GM23338 (cell line): ENCODE measurements at regions not wholly inside any gene's neighbourhood (a gene's known extent, or its start where the extent isn't known, plus 50 kb on each side); places are given as distances from the start of the nearest gene placed in this dataset.

Source experiments
- ATAC-seq: fragments of 200-7000 bp; cut with Tn5 transposase; 3 replicates; pipeline ENCODE4 v1.9.1; 2020
- DNase-seq: peaks from one replicate; pipeline ENCODE4 v3.0.0-alpha.2; 2015; ENCODE audit warnings: low spot score
- H2AFZ ChIP-seq: fragments of 200-600 bp; sonication (generic); 2 replicates; pipeline ENCODE4 v1.8.0; 2016; ENCODE audit warnings: antibody characterized with exemption, mild to moderate bottlenecking, moderate library complexity
- H3F3A ChIP-seq: fragments of 200-600 bp; sonication (generic); replicated peaks from 2 replicates; pipeline ENCODE4 v1.8.0; 2017; ENCODE audit warnings: antibody characterized with exemption, mixed run types, low read depth
- H3K27ac ChIP-seq: fragments of 200-600 bp; sonication (generic); 2 replicates; pipeline ENCODE4 v1.6.1; 2016; ENCODE audit warnings: low read depth
- H3K27me3 ChIP-seq: fragments of 200-600 bp; sonication (generic); 2 replicates; pipeline ENCODE4 v1.8.0; 2016; ENCODE audit warnings: mild to moderate bottlenecking, mixed run types, moderate library complexity; ENCODE audit not compliant: insufficient read depth
- H3K36me3 ChIP-seq: fragments of 200-600 bp; sonication (generic); 2 replicates; pipeline ENCODE4 v1.8.0; 2016; ENCODE audit warnings: mild to moderate bottlenecking; ENCODE audit not compliant: insufficient read depth
- H3K4me1 ChIP-seq: fragments of 200-600 bp; sonication (generic); 2 replicates; pipeline ENCODE4 v1.8.0; 2016; ENCODE audit warnings: mild to moderate bottlenecking, moderate library complexity; ENCODE audit not compliant: insufficient read depth
- H3K4me2 ChIP-seq: fragments of 200-600 bp; sonication (generic); 2 replicates; pipeline ENCODE4 v1.7.1; 2017; ENCODE audit warnings: mixed run types
- H3K4me3 ChIP-seq: fragments of 200-600 bp; sonication (generic); 2 replicates; pipeline ENCODE4 v1.6.1; 2016; ENCODE audit warnings: mixed run types
- H3K79me2 ChIP-seq: fragments of 200-600 bp; sonication (generic); replicated peaks from 2 replicates; pipeline ENCODE4 v1.8.0; 2017; ENCODE audit warnings: mild to moderate bottlenecking; ENCODE audit not compliant: insufficient read depth
- H3K9me2 ChIP-seq: fragments of 200-600 bp; sonication (generic); 2 replicates; pipeline ENCODE4 v1.8.0; 2017; ENCODE audit not compliant: insufficient read depth
- H4K20me1 ChIP-seq: fragments of 200-600 bp; sonication (generic); replicated peaks from 2 replicates; pipeline ENCODE4 v1.8.0; 2017; ENCODE audit warnings: mild to moderate bottlenecking; ENCODE audit not compliant: insufficient read depth
- H3K27ac Mint-ChIP-seq: 2 replicates; pipeline ENCODE4 v1.8.0; 2020; ENCODE audit warnings: inconsistent platforms, mild to moderate bottlenecking, moderate library complexity, mixed read lengths
- H3K27me3 Mint-ChIP-seq: 3 replicates; pipeline ENCODE4 v1.8.0; 2022; ENCODE audit warnings: low read depth, mild to moderate bottlenecking, moderate library complexity, mixed read lengths, inconsistent platforms; ENCODE audit not compliant: insufficient read depth, poor library complexity
- H3K36me3 Mint-ChIP-seq: 3 replicates; pipeline ENCODE4 v1.8.0; 2021; ENCODE audit warnings: low read depth, mild to moderate bottlenecking, inconsistent platforms, moderate library complexity, mixed read lengths
- H3K4me1 Mint-ChIP-seq: 3 replicates; pipeline ENCODE4 v1.8.0; 2020; ENCODE audit warnings: mild to moderate bottlenecking, inconsistent platforms, mixed read lengths
- H3K4me3 Mint-ChIP-seq: 3 replicates; pipeline ENCODE4 v1.8.0; 2021; ENCODE audit warnings: moderate library complexity, mild to moderate bottlenecking, inconsistent platforms, mixed read lengths
- H3K9me3 Mint-ChIP-seq: 3 replicates; pipeline ENCODE4 v1.8.0; 2020; ENCODE audit warnings: moderate library complexity, mild to moderate bottlenecking, inconsistent platforms, mixed read lengths
- CREB1 ChIP-seq: fragments of 250-450 bp; sonication (Bioruptor Pico); IDR thresholded peaks from 2 replicates; pipeline ENCODE4 v1.5.0; 2020; ENCODE audit warnings: low read depth, mild to moderate bottlenecking, moderate library complexity
- EZH2 ChIP-seq: fragments of 200-600 bp; sonication (generic); IDR thresholded peaks from one replicate; pipeline ENCODE4 v1.8.0; 2017; ENCODE audit warnings: antibody characterized with exemption, mild to moderate bottlenecking, low read depth; ENCODE audit not compliant: unreplicated experiment
- EZH2phosphoT487 ChIP-seq: fragments of 200-600 bp; sonication (generic); IDR thresholded peaks from one replicate; pipeline ENCODE4 v1.8.1; 2018; ENCODE audit warnings: antibody characterized with exemption; ENCODE audit not compliant: unreplicated experiment
- JUNB ChIP-seq: IDR thresholded peaks from one replicate; pipeline ENCODE4 v1.6.1; 2016; ENCODE audit warnings: antibody characterized with exemption; ENCODE audit not compliant: unreplicated experiment
- NANOG ChIP-seq: IDR thresholded peaks from 2 replicates; pipeline ENCODE4 v1.6.1; 2016; ENCODE audit warnings: antibody characterized with exemption, borderline replicate concordance
- POLR2AphosphoS5 ChIP-seq: IDR thresholded peaks from 2 replicates; pipeline ENCODE4 v1.6.1; 2016; ENCODE audit warnings: antibody characterized with exemption, low read depth
- STAT1 ChIP-seq: IDR thresholded peaks from one replicate; pipeline ENCODE4 v1.6.1; 2016; ENCODE audit warnings: antibody characterized with exemption; ENCODE audit not compliant: unreplicated experiment
- ZNF114 ChIP-seq: fragments of 250-450 bp; sonication (Bioruptor Pico); IDR thresholded peaks from 2 replicates; pipeline ENCODE4 v1.5.0; 2020; ENCODE audit warnings: mild to moderate bottlenecking, moderate library complexity
- ZNF331 ChIP-seq: fragments of 250-450 bp; sonication (Bioruptor Pico); IDR thresholded peaks from 2 replicates; pipeline ENCODE4 v1.5.0; 2020; ENCODE audit warnings: low read depth, mild to moderate bottlenecking, moderate library complexity
- TF ChIP-seq, protein P1 (sequence below), 2 experiments: fragments of 200-600 bp in 1 of 2; sonication (generic) in 1 of 2; conservative IDR thresholded peaks; 2 replicates each; pipeline versions ENCODE4 v1.5.1 to v1.6.1; 2016 to 2017; ENCODE audit warnings: antibody characterized with exemption in 2 of 2, low read depth in 2 of 2, mild to moderate bottlenecking in 2 of 2, moderate library complexity in 1 of 2
- TF ChIP-seq, protein P2 (sequence below): IDR thresholded peaks from one replicate; pipeline ENCODE4 v1.6.1; 2018; ENCODE audit warnings: antibody characterized with exemption; ENCODE audit not compliant: unreplicated experiment
- TF ChIP-seq, protein P3 (sequence below): fragments of 250-450 bp; sonication (Bioruptor Pico); IDR thresholded peaks from 2 replicates; pipeline ENCODE4 v1.5.0; 2020; ENCODE audit warnings: mild to moderate bottlenecking, moderate library complexity
- TF ChIP-seq, protein P4 (sequence below): IDR thresholded peaks from 2 replicates; pipeline ENCODE4 v1.6.1; 2016; ENCODE audit warnings: antibody characterized with exemption

DNA sequence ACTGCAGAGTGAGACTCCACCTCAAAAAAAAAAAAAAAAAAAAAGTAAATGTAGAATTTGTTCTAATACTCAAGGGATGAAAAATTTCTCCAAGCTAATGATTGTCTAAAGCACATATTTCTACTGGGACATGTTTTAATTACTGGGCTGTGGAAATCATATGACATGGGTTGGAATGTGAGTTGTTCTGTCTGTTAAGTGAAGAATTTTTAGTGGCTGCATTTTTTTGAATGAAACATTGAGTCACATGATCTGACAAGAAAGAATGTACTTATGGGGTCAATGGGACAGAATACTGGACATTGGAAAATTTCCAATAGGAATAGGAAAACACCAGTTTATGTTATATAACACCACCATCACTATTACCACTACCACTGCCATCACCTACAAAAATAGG, 123.8 kb upstream of the IVNS1ABP start (continued):
- no peak for TF ChIP-seq CREB1 (CRISPR knock-in tag)
- no peak for TF ChIP-seq ZNF331 (CRISPR knock-in tag)

DNA sequence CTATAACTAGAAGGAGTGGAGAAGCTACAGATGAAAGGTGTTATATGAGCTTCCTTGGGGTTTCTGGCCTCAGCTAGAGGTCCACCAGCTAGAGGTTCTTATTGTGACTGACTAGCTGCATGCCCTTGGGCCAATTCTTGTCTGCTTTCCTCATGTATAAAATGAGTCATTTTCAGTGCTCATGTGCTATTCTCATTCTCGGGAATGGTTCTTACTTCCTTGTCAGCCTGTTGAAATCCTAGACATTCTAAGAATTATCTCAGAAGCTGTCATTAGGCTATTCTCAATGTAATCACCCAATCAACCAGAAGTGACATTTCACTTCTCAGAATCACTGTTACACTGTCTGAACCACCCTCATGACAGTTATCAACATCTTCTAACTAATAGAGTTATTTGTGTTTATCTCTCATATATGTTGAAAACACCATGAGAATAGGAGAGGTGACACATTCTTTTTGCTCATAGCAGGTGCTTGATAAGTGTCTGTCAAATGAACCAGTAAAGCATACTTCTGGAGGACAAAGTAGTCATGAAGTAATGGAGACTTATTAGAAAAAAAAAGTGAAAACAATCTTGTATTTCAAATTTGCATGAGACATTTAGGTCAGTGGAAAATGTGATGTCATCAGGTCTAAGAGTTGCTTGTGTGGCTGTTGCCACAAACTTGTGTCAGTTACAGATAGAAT, 122.8 kb upstream of the IVNS1ABP start:
- no peak overlapping the region for H3K4me3 ChIP-seq
- no peaks in the 10 kb centered on the region for H3K27me3 ChIP-seq
- no peaks in the 10 kb centered on the region for H3K4me1 ChIP-seq
- Mint-ChIP-seq H3K4me3 (no peak overlapping the region), H3K27ac (no peak overlapping the region), H3K9me3 (no peaks in the 10 kb centered on the region), H3K27me3 (no peaks in the 10 kb centered on the region), H3K4me1 (no peaks in the 10 kb centered on the region), H3K36me3 (no peaks in the 10 kb centered on the region)
- H3F3A ChIP-seq = no peaks in the 10 kb centered on the region
- H3K9me2 ChIP-seq = peaks cover 18% of the 10 kb centered on the region
- H3K27ac ChIP-seq = no peak overlapping the region
- ATAC-seq = no peak
- TF ChIP-seq NANOG (no peak), JUNB (no peak), EZH2 (no peak), ZNF331 (CRISPR knock-in tag) (no peak), STAT1 (no peak), POLR2AphosphoS5 (no peak), CREB1 (CRISPR knock-in tag) (no peak), ZNF114 (CRISPR knock-in tag) (no peak), EZH2phosphoT487 (no peak)
- TF ChIP-seq, protein P1, sequence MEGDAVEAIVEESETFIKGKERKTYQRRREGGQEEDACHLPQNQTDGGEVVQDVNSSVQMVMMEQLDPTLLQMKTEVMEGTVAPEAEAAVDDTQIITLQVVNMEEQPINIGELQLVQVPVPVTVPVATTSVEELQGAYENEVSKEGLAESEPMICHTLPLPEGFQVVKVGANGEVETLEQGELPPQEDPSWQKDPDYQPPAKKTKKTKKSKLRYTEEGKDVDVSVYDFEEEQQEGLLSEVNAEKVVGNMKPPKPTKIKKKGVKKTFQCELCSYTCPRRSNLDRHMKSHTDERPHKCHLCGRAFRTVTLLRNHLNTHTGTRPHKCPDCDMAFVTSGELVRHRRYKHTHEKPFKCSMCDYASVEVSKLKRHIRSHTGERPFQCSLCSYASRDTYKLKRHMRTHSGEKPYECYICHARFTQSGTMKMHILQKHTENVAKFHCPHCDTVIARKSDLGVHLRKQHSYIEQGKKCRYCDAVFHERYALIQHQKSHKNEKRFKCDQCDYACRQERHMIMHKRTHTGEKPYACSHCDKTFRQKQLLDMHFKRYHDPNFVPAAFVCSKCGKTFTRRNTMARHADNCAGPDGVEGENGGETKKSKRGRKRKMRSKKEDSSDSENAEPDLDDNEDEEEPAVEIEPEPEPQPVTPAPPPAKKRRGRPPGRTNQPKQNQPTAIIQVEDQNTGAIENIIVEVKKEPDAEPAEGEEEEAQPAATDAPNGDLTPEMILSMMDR (conservative IDR thresholded peaks at IDR 0.05; ENCODE audit: low read depth in 2 of 2) = no peak
- TF ChIP-seq, protein P2, sequence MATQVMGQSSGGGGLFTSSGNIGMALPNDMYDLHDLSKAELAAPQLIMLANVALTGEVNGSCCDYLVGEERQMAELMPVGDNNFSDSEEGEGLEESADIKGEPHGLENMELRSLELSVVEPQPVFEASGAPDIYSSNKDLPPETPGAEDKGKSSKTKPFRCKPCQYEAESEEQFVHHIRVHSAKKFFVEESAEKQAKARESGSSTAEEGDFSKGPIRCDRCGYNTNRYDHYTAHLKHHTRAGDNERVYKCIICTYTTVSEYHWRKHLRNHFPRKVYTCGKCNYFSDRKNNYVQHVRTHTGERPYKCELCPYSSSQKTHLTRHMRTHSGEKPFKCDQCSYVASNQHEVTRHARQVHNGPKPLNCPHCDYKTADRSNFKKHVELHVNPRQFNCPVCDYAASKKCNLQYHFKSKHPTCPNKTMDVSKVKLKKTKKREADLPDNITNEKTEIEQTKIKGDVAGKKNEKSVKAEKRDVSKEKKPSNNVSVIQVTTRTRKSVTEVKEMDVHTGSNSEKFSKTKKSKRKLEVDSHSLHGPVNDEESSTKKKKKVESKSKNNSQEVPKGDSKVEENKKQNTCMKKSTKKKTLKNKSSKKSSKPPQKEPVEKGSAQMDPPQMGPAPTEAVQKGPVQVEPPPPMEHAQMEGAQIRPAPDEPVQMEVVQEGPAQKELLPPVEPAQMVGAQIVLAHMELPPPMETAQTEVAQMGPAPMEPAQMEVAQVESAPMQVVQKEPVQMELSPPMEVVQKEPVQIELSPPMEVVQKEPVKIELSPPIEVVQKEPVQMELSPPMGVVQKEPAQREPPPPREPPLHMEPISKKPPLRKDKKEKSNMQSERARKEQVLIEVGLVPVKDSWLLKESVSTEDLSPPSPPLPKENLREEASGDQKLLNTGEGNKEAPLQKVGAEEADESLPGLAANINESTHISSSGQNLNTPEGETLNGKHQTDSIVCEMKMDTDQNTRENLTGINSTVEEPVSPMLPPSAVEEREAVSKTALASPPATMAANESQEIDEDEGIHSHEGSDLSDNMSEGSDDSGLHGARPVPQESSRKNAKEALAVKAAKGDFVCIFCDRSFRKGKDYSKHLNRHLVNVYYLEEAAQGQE = no peak
- TF ChIP-seq, protein P3, sequence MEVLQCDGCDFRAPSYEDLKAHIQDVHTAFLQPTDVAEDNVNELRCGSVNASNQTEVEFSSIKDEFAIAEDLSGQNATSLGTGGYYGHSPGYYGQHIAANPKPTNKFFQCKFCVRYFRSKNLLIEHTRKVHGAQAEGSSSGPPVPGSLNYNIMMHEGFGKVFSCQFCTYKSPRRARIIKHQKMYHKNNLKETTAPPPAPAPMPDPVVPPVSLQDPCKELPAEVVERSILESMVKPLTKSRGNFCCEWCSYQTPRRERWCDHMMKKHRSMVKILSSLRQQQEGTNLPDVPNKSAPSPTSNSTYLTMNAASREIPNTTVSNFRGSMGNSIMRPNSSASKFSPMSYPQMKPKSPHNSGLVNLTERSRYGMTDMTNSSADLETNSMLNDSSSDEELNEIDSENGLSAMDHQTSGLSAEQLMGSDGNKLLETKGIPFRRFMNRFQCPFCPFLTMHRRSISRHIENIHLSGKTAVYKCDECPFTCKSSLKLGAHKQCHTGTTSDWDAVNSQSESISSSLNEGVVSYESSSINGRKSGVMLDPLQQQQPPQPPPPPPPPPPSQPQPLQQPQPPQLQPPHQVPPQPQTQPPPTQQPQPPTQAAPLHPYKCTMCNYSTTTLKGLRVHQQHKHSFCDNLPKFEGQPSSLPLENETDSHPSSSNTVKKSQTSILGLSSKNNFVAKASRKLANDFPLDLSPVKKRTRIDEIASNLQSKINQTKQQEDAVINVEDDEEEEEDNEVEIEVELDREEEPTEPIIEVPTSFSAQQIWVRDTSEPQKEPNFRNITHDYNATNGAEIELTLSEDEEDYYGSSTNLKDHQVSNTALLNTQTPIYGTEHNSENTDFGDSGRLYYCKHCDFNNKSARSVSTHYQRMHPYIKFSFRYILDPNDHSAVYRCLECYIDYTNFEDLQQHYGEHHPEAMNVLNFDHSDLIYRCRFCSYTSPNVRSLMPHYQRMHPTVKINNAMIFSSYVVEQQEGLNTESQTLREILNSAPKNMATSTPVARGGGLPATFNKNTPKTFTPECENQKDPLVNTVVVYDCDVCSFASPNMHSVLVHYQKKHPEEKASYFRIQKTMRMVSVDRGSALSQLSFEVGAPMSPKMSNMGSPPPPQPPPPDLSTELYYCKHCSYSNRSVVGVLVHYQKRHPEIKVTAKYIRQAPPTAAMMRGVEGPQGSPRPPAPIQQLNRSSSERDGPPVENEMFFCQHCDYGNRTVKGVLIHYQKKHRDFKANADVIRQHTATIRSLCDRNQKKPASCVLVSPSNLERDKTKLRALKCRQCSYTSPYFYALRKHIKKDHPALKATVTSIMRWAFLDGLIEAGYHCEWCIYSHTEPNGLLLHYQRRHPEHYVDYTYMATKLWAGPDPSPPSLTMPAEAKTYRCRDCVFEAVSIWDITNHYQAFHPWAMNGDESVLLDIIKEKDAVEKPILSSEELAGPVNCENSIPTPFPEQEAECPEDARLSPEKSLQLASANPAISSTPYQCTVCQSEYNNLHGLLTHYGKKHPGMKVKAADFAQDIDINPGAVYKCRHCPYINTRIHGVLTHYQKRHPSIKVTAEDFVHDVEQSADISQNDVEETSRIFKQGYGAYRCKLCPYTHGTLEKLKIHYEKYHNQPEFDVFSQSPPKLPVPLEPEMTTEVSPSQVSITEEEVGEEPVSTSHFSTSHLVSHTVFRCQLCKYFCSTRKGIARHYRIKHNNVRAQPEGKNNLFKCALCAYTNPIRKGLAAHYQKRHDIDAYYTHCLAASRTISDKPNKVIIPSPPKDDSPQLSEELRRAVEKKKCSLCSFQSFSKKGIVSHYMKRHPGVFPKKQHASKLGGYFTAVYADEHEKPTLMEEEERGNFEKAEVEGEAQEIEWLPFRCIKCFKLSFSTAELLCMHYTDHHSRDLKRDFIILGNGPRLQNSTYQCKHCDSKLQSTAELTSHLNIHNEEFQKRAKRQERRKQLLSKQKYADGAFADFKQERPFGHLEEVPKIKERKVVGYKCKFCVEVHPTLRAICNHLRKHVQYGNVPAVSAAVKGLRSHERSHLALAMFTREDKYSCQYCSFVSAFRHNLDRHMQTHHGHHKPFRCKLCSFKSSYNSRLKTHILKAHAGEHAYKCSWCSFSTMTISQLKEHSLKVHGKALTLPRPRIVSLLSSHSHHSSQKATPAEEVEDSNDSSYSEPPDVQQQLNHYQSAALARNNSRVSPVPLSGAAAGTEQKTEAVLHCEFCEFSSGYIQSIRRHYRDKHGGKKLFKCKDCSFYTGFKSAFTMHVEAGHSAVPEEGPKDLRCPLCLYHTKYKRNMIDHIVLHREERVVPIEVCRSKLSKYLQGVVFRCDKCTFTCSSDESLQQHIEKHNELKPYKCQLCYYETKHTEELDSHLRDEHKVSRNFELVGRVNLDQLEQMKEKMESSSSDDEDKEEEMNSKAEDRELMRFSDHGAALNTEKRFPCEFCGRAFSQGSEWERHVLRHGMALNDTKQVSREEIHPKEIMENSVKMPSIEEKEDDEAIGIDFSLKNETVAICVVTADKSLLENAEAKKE = no peak
- TF ChIP-seq, protein P4, sequence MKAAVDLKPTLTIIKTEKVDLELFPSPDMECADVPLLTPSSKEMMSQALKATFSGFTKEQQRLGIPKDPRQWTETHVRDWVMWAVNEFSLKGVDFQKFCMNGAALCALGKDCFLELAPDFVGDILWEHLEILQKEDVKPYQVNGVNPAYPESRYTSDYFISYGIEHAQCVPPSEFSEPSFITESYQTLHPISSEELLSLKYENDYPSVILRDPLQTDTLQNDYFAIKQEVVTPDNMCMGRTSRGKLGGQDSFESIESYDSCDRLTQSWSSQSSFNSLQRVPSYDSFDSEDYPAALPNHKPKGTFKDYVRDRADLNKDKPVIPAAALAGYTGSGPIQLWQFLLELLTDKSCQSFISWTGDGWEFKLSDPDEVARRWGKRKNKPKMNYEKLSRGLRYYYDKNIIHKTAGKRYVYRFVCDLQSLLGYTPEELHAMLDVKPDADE = no peak
- H4K20me1 ChIP-seq = no peaks in the 10 kb centered on the region
- no peak overlapping the region for H2AFZ ChIP-seq
- no peaks in the 10 kb centered on the region for H3K79me2 ChIP-seq
- H3K36me3 ChIP-seq = no peaks in the 10 kb centered on the region
- no peak for DNase-seq
- H3K4me2 ChIP-seq = no peak overlapping the region
